Fibroblast of lung (primary cell): ENCODE measurements at regions not wholly inside any gene's neighbourhood (a gene's known extent, or its start where the extent isn't known, plus 50 kb on each side); places are given as distances from the start of the nearest gene placed in this dataset.

Experiments used
- EZH2 ChIP-seq: IDR thresholded peaks from 2 replicates; pipeline ENCODE4 v1.5.1; 2012; ENCODE audit warnings: low read length, control low read depth, mild to moderate bottlenecking; ENCODE audit errors: missing control alignments
- TF ChIP-seq, protein P1 (sequence below), 2 donors: IDR thresholded peaks in 1 of 2; conservative IDR thresholded peaks in 1 of 2; 1 replicate in 1 of 2; 2 replicates in 1 of 2; pipeline ENCODE4 v1.5.1; 2011 to 2012; ENCODE audit warnings: low read length in 2 of 2, control low read depth in 1 of 2, inconsistent platforms in 1 of 2, low read depth in 1 of 2, mild to moderate bottlenecking in 1 of 2

DNA sequence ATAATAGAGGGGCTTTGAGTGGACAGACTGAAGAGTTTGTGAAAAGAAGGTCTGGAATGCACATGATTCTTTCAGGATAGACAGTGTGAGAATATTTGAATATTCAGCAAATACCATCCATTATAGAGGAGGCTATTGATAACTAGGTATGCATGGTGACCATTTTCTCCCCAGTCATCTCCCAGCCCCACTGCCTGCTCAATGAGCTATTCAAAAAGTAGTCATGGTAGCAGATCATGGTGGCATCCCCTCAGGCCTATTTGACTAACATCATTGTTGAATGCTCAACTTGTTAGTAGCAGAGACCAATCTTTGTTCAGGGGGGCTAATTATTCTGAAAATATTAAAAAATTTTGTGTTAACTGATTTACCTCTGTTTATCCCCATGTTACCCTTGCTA is 311.6 kb downstream of the S1PR1 start:
- TF ChIP-seq, protein P1, sequence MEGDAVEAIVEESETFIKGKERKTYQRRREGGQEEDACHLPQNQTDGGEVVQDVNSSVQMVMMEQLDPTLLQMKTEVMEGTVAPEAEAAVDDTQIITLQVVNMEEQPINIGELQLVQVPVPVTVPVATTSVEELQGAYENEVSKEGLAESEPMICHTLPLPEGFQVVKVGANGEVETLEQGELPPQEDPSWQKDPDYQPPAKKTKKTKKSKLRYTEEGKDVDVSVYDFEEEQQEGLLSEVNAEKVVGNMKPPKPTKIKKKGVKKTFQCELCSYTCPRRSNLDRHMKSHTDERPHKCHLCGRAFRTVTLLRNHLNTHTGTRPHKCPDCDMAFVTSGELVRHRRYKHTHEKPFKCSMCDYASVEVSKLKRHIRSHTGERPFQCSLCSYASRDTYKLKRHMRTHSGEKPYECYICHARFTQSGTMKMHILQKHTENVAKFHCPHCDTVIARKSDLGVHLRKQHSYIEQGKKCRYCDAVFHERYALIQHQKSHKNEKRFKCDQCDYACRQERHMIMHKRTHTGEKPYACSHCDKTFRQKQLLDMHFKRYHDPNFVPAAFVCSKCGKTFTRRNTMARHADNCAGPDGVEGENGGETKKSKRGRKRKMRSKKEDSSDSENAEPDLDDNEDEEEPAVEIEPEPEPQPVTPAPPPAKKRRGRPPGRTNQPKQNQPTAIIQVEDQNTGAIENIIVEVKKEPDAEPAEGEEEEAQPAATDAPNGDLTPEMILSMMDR (conservative IDR thresholded peaks at IDR 0.05 in 1 of 2, IDR thresholded peaks at IDR 0.05 in 1 of 2; ENCODE audit: low read depth in 1 of 2, low read length in 2 of 2): no peak
- TF ChIP-seq EZH2: no peak
